Eye (tissue), 1 donor: ENCODE measurements at regions not wholly inside any gene's neighbourhood (a gene's known extent, or its start where the extent isn't known, plus 50 kb on each side); places are given as distances from the start of the nearest gene placed in this dataset.

ENCODE experiments used
- DNase-seq: peaks from one replicate; pipeline ENCODE4 v3.0.0-alpha.2; 2015

DNA sequence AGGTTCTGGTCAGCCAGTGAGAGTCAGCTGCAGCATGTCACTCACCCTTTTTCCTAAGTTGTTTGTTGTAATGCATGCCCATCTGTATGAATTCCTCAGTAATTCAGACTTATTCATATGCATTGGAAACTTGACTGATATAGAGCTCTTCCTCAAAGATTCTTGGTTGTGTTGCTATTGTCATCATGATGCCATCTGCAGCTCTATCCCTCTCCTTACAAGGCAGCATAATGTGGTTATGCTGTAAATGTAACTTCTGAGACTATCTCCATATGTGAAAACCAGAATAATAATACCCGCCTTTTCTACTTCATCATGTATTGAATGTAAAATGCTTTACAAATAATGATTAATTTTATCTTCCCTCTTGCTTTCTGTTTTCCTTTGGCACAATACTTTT, 252.6 kb upstream of the MTPN start:
- DNase-seq: no peak

- DNase-seq: no peak
These were observed 251.0 kb upstream of the MTPN start for GRCh38 chr7:136228171-136228570.

DNA sequence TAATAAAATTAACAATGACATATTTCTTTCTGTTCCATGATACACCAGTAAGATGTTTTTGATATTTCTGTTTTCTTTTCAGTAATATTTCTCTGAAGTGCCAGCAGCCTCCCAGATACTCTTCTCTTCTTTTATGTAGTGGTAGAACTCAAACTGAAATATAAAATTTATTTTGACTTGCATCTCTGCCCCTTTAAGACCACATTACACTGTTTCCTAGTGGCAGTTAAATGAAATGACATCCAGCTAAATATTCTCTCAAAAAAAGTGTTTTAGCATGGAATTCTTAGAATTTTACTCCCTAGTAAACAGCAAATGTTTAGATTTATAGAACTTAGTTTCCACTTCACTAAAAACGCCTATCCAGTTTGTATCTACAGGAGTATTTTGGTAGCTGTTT, 237.2 kb upstream of the MTPN start:
- no peak for DNase-seq

DNA sequence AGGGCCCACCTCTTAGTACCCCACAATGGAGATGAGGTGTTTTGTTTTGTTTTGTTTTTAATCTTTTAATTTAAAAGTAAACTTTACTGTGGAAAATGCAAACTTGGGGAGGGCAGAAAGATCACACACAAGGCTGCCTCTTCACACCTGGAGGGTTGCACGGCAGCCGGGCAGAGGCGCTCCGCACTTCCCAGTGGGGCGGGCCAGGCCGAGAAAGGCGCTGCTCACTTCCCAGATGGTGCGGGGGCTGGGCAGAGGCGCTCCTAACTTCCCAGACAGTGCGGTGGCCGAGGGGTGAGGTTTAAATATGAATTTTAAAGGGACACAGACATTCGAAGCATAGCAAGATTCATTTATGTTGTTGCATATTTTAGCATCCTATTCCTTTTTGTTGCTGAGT, 235.9 kb upstream of the MTPN start:
- DNase-seq: no peak

DNA sequence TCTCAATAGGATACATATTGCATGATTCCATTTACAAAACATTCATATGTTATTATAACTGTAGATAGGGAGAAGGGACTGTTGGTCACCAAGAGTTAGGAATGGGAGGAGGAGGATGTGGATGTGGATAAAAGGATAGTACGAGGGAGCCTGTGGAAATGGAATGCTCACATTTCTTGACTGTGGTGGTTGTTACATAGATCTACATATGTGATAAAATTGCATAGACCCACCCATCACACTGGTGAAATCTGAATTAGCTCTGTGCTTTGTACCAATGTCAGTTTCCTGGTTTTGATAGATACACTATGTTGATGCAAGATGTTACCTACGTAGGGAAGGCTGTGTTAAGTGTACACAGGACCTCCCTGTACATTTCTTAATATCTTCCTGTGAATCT, 233.5 kb upstream of the MTPN start:
- DNase-seq: no peak

GRCh38 chr7:136210079-136210478, 232.9 kb upstream of the MTPN start:
- DNase-seq: no peak

GRCh38 chr7:136205956-136206355, 228.8 kb upstream of the MTPN start:
- DNase-seq: no peak

- DNase-seq: no peak
These were observed 221.0 kb upstream of the MTPN start for GRCh38 chr7:136198168-136198567.

DNA sequence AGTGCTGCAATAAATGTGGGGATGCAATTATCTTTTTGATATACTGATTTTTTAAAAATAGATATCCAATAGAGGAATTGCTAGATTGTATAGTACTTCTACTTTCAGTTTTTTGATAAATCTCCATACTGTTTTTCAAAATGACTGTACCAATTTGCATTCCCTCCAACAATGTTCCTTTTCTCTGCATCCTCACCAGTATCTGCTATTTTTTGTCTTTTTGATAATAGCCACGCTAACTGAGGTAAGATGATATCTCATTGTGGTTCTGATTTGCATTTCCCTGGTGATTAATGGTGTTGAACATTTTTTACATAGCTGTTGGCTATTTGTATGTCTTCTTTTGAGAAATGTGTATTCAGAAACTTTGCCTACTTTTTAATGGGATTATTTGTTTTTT, 217.7 kb upstream of the MTPN start:
- DNase-seq: no peak

DNA sequence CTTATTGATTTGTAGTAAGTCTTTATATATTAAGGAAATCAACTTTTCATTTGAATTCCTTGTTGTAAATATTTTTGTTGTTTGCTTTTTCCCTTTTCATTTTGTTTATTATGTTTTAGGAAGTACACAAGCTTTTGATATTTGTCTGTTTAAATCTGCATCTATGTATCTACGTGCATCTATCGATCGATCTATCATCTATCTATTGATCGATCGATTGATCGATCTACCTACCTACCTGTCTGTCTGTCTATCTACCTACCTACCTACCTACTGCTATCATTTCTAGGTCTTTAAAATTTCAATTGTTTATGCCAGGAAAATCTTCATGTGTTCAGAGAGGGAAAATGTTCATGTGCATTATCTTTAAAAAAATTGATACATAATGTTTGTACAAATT, 216.8 kb upstream of the MTPN start:
- no peak for DNase-seq

DNA sequence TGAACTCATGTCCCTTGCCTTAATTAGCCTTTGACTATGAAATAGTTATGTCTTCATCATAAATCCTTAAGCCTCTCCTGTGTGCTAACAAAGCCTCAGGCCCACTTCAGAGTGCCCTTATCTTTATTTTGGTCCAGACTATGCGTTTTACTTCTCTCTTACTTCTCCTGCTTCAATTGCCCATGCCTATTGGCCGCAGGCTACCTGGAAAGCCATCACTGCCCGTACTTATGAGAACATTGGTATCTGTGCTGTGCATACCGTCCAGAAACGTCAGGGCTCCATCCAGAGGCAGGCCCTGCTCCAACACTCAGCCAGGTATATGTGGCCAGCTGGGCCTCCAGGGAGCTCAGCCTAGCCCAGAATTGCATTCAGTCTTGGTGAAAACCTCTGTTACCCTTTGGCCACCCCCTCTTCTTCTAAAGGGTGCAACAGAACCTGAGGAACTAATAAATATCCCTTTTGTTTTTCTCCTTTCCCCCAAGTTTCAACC, 212.4 kb upstream of the MTPN start:
- no peak for DNase-seq

DNA sequence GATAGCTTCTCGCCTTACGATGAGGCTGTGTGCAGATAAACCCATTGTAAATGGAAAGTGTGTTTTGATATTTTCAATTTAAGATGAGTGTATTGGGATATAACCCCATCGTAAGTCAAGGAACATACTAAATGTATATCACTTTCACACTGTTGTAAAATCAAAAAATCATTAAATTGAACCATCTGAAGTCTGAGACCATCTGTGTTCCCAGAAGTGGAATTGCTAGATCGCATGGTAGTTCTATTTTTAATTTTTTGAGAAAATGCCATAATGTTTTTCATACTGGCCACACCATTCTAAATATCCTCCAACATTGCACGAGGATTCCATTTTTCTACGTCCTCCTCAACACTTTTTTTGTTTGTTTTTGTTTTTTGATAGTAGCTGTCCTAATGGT, 209.1 kb upstream of the MTPN start:
- DNase-seq: no peak

GRCh38 chr7:136184719-136185118, 207.6 kb upstream of the MTPN start:
- DNase-seq: no peak

DNA sequence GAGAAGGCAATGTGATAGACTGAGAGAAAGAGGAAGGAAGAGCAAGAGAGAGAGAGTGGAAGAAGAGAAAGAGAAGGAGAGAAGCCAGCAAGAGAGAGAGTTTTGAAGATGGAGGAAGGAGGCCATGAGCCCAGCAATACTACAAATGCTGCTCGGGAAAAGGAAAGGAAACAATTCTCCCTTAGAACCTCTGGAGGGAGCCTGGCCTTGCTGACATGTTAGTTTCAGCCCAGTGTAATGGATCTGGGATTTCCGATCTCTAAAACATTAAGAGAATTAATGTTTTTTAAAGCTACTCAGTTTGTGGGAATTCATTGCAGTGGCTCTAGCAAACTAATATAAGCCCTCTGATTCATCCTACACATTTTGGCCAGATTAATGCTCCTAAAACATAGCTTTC, 206.8 kb upstream of the MTPN start:
- no peak for DNase-seq

DNA sequence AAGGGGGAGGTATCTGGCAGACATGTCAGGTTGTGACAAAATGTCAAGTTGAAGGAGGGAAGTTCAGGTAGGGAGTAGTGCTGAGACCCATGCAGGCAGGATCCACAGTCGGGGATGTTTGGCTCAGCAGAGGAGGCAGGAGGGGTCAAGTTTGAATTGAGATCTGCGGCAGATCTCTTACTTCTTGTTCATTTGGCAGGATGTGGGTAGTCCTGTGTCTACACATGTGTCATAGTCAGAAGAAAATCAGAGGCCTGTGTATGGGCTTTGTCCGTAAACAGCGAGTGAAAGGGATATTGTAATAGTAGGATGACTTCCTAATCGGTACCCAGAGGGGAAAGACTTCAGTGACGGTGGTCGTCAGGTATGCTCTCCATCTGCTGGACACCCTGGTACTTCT, 203.8 kb upstream of the MTPN start:
- DNase-seq: no peak

GRCh38 chr7:136179851-136180721, 202.9 kb upstream of the MTPN start:
- peak; percentile 33 for DNase-seq

- DNase-seq: no peak
These were observed 202.0 kb upstream of the MTPN start for GRCh38 chr7:136179154-136179553.

- DNase-seq: no peak
These were observed 197.4 kb upstream of the MTPN start for GRCh38 chr7:136174477-136175125.

DNA sequence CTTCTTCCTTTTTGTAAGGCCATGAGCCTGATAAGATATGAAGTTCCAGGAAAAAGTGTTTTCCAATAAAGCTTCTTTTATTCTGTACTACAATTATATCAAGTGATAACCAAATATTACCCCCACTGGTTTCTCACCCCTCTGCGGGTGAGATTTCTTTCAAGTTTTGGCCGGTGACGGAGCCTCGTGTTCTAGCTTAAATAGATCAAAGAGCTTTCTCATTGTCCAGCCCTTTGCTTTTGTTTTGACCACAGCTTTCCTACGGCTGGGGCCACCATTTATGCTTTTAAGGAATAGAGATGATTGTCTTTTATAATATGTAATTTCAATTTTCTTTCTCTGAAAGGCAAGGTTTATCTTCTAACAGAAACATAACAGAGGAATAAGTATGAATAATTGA, 196.7 kb upstream of the MTPN start:
- DNase-seq: no peak

- no peak for DNase-seq
These were observed 194.1 kb upstream of the MTPN start for GRCh38 chr7:136171233-136171632.

GRCh38 chr7:136168821-136169220, 191.7 kb upstream of the MTPN start:
- no peak for DNase-seq

DNA sequence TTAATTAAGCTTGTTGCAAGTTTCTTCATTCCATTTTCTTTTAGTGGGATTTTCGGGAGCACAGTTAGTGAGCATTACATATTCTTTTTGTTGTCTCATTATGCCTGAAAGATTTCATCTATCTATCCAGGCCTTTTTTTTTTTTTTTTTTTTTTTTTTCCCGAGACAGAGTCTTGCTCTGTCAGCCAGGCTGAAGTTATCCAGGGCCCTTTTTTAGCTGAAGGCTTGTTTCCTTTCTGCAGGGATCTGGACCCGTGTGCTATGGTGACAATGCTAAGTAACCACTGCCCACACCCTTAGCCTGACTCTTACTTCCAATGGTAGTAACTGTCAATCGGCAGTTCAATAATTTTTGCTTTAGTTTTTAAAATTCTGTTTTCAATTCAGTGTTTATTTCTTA, 190.8 kb upstream of the MTPN start:
- no peak for DNase-seq

GRCh38 chr7:136166521-136166920, 189.4 kb upstream of the MTPN start:
- DNase-seq: no peak

- no peak for DNase-seq
These were observed 186.2 kb upstream of the MTPN start for GRCh38 chr7:136163340-136163801.
